Putamen (tissue), 1 donor: ENCODE measurements at regions not wholly inside any gene's neighbourhood (a gene's known extent, or its start where the extent isn't known, plus 50 kb on each side); places are given as distances from the start of the nearest gene placed in this dataset.
A peak's percentile ranks its signal among the peaks of the same experiment; 100 is the strongest.
"Not testable (repeated sequence)": the region's sequence is repeated elsewhere in the genome, so short reads cannot be mapped to it uniquely, and the experiment has no call there.

Experiments
- DNase-seq: peaks from one replicate; pipeline ENCODE4 v3.0.0-alpha.2; 2016; ENCODE audit warnings: low spot score

DNA sequence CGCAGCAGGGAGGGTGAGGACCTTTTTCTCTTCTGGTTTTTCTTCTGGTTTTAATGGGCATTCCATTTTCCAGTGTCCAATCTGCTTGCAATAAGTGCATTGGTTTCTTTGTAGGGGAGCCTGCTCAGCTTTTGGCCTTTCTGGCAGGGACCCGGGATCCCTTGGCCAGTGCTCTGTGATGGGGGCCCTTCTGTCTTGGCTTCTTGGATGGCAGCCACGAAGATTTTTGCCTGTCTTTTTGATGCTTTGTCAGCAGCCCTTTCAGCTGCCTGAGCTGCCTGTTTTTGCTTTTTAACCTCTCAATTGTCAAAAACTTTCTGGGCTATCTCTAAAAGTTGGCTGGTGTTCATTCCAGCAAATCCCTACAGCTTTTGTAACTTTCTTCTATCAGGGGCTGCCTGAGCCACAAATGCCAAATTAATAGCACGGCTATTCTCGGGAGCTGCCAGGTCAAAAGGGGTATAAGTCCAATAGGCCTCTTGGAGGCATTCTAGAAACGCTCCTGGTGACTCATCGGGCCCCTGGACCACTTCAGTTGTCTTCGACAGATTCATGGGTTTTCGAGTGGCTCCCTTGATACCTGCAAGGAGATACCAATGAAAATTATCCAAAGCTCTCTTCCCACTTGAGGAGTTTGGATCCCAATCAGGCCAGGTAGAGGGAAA lies 179.9 kb upstream of the MBL2 start:
- no peak for DNase-seq

DNA sequence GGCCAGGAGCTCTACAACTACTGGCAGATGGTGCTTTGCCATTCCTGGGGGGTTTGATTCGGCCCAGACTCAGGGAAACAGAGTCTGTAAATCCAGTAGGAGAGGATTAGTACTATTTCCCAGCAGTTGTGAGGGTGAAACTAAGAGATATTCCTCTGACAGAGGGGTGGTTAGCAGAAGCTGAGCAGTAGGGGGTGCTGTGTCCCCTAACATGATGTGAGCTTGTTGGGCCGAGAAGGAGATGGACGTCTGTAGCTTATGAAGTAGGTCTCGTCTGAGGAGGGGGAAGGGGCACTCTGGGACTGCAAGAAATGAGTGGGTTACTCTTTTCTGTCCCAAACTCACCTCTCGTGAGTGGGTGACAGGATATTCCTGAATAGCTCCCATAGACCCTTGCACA lies 179.2 kb upstream of the MBL2 start:
- no peak for DNase-seq

DNA sequence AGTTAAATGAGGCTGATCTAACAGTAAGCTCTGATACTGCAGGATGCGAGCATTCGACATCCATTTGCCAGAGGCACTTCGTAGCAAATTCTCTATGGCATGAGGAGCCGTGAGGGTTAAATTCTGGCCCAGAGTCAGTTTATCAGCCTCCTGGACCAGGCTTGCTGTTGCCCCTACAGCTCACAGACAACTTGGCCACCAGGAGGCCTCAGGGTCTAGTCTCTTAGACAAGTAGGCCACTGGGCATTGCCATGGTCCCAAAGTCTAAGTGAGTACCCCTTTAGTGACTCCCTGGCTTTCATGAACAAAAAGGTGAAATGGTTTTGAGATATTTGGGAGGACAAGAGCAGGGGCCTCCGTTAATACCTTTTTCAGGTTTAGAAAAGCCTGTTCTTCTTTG lies 178.0 kb upstream of the MBL2 start:
- DNase-seq = no peak

DNA sequence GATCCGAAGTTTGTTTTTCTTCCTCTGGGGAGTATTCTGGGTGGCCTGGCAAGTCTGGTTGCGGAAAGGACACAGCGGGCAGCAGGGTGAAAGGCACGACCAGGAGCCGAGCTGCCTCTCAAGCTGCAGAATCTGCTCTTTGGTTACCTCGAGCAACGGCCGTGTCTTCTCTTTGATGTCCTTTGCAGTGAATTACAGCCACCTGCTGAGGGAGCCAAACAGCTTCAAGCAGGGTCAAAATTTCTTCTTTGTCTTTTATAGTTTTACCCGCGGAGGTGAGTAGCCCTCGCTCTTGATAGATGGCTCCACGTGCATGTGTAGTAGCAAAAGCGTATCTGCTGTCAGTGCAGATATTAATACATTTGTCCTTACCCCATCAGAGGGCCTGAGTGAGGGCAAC lies 177.3 kb upstream of the MBL2 start:
- no peak for DNase-seq

DNA sequence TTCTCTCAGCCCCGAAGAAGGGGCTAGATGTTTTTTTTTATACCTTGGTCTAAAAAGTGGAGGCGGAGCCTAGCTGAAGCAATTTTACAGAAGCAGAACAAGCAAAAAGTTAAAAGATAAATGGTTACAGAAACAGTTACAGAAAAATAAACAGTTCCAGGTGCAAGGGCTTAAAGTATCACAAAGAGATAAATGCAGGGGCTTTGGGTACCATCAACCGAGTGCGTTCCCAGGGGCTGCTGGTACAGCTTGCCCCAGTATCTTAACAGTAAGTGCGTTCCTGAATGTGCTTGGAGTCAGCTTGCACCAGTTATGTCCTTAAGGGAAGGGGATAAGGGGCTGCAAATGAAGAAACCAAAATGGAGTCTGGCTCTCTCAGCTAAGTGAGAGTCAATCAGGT lies 173.9 kb upstream of the MBL2 start:
- DNase-seq = no peak

DNA sequence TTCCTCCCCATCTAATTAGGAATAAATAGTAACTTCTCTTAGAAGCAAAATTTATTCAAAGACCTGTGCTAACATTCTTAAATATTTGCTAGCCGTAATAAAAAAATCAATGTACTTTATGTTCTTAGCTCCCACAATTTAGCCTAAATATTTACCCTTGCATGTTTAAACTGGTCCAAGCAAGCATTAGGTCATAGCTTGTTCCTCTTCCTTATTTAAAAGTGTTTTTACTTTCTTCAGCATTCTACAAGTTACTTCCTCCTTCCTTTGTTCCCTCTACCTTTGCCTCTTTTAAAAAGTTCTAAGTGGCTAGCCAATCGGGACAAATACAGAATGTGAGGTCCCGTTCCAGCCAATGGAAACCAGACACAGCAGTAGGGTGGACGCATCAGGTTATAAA lies 172.9 kb upstream of the MBL2 start:
- DNase-seq = not testable (repeated sequence)

DNA sequence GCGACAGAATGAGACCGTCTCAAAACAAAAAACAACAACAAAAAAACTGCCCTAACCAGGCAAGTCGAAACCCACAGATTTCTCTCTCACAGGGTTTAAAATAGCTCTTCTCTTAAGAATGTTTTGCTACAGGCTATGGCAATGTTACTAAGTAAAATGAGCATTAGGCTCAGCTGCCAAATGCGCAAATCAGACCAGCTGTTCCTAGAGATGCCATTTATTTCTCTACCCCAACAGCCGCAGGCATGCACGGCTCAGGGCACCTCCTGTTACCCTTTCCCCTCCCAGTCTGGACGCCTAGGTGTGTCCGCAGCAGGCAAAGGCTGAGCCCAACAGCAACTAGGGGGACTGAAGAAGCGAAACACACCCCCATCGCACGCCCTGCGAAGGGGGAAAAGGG lies 168.3 kb upstream of the MBL2 start:
- no peak for DNase-seq

DNA sequence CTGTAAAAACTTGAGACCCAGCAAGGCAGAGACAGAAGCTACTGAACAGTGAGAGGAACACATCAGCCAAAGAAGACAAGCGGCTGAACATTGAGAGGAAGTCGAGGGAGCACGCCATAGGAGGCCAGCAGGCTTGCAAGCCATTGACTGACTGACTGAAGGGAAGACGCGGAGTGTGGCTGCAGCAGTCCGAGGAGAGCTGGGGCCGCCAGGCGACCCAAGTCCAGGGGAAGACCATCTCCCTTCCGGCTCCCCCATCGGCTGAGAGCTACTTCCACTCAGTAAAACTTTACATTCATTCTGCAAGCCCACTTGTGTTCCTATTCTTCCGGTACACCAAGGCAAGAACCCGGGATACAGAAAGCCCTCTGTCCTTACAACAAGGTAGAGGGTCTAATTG lies 167.3 kb upstream of the MBL2 start:
- DNase-seq = no peak

DNA sequence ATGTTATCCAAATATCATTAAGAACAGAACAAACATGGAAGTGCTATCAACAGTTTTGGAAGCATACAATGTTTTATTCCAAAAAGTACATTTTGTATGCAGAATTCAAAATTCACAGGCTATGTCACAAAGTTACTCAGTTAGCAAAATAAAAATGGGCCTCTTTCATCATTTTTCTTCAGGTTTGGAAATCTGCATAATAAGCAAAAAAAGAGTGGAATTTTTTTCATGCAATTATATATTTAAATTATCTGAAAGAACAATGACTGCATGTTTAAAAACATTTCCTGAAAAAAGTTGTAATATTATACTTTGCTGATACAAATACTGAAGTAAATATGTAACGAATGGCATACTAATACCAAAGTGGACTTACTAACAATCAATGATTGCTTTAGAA lies 161.2 kb upstream of the MBL2 start:
- no peak for DNase-seq

DNA sequence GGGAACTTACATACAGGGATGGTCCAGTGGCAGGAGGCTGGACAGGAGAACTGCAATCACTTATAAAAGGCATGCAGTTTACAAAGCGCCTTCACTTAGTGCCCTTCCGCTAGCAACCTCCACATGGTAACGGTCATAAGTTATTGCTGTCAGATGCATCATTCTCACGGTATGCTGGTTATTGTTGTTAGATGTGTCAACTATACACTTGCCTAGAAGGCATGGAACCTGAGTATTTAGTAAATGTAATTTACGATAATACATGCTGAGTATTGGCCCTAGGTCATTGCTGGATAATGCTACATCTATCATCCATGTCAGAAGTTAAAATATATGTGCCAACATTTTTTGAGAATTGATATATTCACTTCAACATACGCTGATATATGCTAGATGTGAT lies 155.1 kb upstream of the MBL2 start:
- no peak for DNase-seq

DNA sequence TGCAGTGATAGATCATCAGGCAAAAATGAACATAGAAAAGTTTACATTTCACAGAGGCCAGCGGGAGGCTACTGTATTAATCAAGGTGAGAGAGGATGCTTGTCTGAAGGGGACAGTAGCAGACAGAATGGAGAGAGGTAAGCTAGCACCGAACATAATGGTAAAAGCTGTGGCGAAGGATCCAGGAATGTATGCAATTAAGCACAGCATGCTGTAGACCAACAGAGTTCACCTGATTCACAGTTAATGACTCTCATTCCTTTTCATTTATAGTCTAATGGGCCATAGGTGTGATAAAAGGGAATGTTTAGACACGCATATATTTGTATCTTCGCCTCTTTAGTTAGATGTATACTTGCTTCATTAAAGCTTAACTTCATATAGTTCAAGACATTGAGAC lies 150.9 kb upstream of the MBL2 start:
- DNase-seq = no peak

DNA sequence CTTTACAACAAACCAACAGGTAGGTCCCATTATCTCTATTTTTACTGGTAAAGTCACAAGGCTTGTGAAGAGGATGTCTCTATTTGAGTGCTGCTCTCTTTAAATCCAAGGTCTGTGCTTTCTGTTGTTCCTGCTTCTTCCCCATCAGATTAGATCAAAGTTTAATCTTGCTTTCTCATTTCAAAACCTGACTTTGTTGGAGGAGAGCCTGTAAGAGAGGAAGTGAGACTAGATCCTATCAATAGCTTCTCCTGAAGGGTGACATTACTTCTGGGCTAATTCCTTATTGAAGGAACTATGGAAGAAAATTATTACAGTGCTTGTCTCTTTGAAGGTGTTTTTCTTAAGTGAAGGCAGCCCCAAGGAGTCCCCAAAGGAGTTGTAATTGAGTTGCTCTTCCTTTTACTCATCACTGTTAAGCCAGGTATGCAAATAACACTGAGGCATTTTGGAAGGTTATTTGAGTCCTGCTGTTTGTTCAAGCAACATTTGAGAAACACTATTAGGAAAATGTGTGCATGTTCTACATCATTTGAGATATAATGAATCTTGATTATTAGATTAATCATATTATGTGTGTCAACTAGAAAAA lies 146.2 kb upstream of the MBL2 start:
- no peak for DNase-seq

DNA sequence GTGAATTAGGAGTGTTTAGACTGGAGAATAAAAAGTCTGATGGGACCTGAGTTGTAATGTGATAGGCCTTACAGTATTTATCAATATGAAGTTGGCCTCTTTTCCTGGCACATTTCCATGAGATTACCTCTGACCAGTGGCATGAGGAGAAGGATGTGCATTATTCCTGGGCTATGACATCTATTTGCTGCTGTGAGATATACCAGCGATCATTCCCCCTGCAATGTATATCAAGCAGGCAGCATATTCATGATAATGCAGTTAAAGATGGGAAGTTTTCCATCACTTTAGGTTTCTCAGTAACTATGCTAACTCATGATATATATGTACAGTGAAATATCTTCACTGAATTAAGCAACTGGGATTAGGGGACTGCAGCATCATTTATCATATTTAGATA lies 142.8 kb upstream of the MBL2 start:
- no peak for DNase-seq

DNA sequence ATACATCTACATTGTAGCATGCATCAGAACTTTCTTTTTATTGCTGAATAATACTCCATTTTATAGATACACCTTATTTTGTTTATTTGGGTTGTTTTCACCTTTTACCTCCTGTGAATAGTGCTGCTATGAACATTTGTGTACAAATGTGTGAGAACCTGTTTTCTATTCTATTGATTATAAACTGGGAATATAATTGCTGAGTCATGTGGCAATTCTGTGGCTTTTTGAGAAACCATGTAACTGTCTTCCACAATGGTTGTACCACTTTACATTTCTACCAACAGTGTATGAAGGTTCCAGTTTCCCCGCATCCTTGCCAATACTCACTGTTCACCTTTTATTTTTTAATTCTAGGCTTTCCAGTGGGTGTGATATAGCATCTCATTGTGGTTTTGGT lies 138.6 kb upstream of the MBL2 start:
- no peak for DNase-seq

DNA sequence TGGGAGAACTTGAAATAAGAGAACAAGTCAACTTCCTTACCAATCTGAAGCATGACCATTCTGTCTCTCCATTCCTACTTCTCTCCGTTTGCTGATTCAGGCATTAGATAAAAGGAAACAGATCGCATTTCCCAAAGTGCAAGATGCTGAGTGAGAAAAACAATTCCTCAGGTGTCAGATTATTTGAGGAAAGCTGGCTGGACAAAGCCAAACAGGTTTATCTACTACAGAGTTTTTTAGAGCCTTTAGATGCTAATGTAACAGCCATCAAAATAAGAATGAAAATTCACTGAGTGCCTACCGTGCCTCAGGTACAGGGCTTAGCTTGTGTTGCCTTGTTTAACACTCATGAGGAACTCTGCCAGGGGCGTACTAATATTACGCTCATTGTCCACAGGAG lies 135.9 kb upstream of the MBL2 start:
- no peak for DNase-seq

DNA sequence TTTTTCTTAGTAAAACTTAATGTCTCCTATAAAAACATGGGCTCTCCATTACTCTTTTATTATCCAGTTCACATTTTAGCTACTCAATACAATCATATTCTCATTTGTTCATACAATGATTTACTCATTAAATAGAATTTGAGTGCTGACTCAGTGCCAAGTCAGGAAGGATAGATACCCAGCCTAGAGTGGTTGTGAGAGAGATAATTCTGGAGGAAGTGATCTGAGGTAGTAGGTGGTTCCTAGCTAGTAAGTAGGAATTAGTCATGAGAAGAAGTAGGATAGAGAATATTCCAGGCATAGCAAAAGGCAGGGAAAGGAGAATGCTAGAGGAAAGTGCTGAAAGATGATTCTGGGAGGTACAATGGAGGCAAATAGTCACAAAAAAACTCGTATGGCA lies 133.5 kb upstream of the MBL2 start:
- DNase-seq = no peak

DNA sequence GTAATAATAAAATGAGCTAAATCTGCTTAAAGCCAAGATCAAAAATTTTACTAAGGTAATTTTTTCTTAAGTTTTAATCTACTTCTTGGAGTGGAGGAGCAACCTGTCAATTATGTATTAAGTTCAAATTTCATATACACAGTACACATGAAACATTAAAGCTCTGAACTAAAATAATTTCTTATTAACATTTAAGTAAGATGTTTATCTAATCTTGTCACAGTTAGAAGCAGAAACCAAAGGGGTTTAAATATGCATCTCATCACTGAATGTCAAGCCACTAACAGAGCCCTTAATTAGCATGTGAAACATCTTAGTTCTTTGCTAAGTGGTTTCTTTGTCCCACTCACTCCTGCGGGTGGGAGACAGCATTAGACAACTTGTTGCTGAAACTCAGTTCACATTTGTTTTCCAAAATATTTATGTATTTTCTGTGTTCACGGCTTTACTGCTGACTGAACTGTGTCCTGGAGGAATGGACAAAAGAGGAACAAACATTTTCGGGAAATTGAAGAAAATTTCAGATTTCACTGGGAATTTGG lies 130.9 kb upstream of the MBL2 start:
- DNase-seq = no peak

DNA sequence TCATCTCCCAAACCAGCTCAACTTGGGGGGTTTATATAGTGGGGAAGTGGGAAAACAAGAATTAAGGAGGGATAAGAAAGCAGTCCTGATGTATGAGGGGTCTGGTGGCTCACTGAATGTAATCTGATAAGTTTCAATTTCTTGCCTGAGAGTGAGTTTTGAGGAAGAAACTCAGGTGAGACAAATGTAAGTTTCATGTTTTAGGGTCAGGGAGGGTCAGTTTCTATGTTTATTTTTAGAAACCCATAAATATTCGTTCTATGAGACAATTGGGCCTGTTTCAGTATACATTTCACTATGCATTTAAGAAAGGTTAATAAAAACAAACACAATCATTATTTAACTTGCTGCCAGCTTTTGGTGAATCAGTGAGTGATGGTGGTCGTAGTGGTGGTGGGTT lies 128.0 kb upstream of the MBL2 start:
- no peak for DNase-seq

DNA sequence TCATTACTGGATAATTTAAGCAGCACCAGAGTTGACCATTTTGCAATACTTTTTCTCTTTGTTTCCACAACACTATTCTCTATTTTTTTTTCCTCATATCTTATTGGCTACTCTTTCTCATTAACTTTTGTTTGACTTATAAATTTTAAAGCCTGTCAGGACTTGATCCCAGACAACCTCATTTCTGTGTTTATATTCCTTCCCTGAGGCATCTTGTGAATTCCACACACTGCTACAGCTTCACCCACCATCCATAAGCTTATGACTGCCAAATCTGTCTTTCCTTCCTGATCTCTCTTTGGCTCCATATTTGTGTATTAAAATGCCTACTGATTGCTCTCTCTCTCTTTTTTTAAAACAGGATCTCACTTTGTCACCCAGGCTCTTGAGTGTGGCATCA lies 124.6 kb upstream of the MBL2 start:
- no peak for DNase-seq

DNA sequence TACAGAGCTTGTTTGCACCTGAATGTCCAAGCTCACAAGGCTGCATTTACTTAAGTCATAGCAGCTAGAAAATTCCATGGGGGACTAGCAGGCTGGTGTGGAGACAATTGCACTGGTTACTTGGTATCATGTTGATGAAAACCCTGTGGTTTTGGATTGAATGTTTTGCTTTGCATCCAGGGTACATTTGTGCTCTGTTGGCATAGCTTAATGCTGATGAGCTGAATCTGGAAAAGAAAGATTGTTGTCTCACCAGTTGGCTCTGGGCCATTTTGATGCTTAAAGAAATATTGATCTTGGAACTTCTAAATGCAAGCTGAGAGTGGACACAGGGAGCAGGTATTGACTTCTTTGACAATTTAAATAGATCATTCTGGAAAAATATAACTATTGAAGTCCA lies 122.5 kb upstream of the MBL2 start:
- no peak for DNase-seq

DNA sequence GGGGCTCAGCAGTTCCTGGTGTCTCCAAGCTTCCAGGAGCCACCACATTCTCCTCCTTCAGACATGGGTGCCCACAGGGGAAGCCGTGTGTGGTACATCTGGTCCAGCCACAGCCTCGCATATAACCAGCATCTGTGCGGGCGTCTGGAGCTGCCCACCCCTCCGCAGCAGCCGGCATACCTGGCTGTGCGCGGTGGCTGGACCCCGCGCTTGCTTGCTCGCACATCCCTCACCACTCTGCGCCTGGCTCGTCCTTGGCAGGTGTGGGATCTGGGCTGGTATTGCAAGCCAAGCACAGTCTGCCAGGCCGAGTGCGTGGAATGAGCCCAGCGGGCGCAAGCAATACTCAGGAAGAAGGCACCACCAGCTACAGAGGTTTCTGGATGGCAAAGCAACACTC lies 117.7 kb upstream of the MBL2 start:
- DNase-seq = no peak

DNA sequence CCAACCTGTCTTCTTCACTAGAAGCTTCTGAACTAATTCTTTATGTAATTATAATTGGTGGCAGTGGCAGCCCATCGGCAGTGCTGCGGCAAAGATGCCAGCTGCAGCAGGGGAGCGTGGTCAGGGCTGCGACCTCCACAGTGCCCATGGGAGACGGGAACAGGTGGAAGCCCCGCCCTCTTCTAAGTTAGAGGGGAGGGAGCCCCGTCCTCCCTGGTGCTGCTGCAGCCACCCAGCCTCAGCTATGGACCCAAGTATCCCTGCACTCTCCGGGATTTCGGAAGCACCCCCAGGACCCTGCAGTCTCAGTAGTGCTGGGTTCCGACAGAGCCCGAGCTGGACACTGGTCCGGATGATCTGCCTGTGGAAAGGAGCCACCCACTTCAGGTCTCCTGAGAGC lies 117.0 kb upstream of the MBL2 start:
- DNase-seq = no peak

DNA sequence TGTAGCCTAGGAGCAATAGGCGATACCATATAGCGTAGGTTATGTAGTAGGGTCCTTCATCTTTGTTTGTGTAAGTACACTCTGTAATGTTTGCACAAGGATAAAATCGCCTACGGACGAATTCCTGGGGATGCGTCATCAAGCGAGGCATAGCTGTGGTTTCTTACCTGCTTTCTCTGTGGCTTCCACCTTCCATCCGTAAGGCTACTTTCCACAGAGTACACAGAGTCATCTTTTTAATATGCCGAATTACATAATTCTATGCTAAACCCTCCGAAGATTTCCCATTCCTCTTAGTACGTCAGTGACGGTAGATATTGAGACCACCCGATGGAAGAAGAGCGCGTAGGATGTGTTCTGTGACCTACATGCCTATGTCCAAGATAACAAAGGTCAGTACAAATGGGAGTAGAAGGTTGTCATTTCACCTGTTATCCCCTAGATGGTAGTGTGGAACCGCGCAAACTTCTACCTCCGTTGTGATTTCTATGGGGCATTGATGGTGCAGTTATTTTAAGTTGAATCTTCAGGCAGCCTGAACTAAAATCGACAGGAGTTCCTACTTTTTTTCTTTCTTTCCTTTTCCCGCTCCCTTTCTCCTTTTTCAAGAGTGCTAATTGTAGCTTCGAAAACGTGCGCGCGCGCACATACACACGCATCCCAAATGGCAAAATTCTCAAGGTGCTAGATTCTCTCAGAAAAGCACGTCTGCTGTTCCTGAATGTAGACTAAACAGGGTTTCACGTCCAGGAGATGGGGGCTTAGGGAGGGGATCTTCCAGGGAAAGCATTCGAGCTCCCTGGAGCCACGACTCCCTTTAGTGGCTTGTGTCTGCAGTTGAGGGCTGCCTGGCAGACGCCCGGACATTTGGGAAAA lies 111.7 kb upstream of the MBL2 start:
- peak; percentile 46 for DNase-seq
